ENCODE measurements at regions not wholly inside any gene's neighbourhood (a gene's known extent, or its start where the extent isn't known, plus 50 kb on each side); places are given as distances from the start of the nearest gene placed in this dataset.

GRCh38 chr9:22588918-22589317, 142.3 kb downstream of the DMRTA1 start:
- Histone ChIP-seq H3K27me3 (ENCODE audit: control insufficient read depth, insufficient read depth, low read length) (no peaks in the 10 kb centered on the region), H3K9ac (ENCODE audit: low read length) (no peak overlapping the region), H3K4me3 (ENCODE audit: low read length) (no peak overlapping the region), H3K4me1 (ENCODE audit: control insufficient read depth, insufficient read depth, low read length) (no peaks in the 10 kb centered on the region), H3K27ac (ENCODE audit: low read depth, low read length) (no peak overlapping the region), H3K36me3 (ENCODE audit: control insufficient read depth, insufficient read depth, low read length) (no peaks in the 10 kb centered on the region)

GRCh38 chr9:22590336-22591033, 143.9 kb downstream of the DMRTA1 start:
- H3K4me1 ChIP-seq (ENCODE audit: control insufficient read depth, insufficient read depth, low read length): no peaks in the 10 kb centered on the region
- no peak overlapping the region for H3K27ac ChIP-seq (ENCODE audit: low read depth, low read length)
- H3K4me3 ChIP-seq (ENCODE audit: low read length): no peak overlapping the region
- H3K9ac ChIP-seq (ENCODE audit: low read length): no peak overlapping the region
- H3K27me3 ChIP-seq (ENCODE audit: control insufficient read depth, insufficient read depth, low read length): no peaks in the 10 kb centered on the region
- H3K36me3 ChIP-seq (ENCODE audit: control insufficient read depth, insufficient read depth, low read length): no peaks in the 10 kb centered on the region

- Histone ChIP-seq H3K4me3 (ENCODE audit: low read length) (no peak overlapping the region), H3K27ac (ENCODE audit: low read depth, low read length) (no peak overlapping the region), H3K4me1 (ENCODE audit: control insufficient read depth, insufficient read depth, low read length) (no peaks in the 10 kb centered on the region), H3K27me3 (ENCODE audit: control insufficient read depth, insufficient read depth, low read length) (no peaks in the 10 kb centered on the region), H3K36me3 (ENCODE audit: control insufficient read depth, insufficient read depth, low read length) (no peaks in the 10 kb centered on the region), H3K9ac (ENCODE audit: low read length) (no peak overlapping the region)
Measured at GRCh38 chr9:22595805-22596204, 149.2 kb downstream of the DMRTA1 start.

GRCh38 chr9:22617156-22617555, 170.5 kb downstream of the DMRTA1 start:
- Histone ChIP-seq H3K9ac (ENCODE audit: low read length) (no peak overlapping the region), H3K27me3 (ENCODE audit: control insufficient read depth, insufficient read depth, low read length) (no peaks in the 10 kb centered on the region), H3K36me3 (ENCODE audit: control insufficient read depth, insufficient read depth, low read length) (no peaks in the 10 kb centered on the region), H3K4me3 (ENCODE audit: low read length) (no peak overlapping the region), H3K27ac (ENCODE audit: low read depth, low read length) (no peak overlapping the region), H3K4me1 (ENCODE audit: control insufficient read depth, insufficient read depth, low read length) (no peaks in the 10 kb centered on the region)

GRCh38 chr9:22622815-22623214, 176.2 kb downstream of the DMRTA1 start:
- no peak overlapping the region for H3K9ac ChIP-seq (ENCODE audit: low read length)
- no peak overlapping the region for H3K27ac ChIP-seq (ENCODE audit: low read depth, low read length)
- no peaks in the 10 kb centered on the region for H3K4me1 ChIP-seq (ENCODE audit: control insufficient read depth, insufficient read depth, low read length)
- H3K27me3 ChIP-seq (ENCODE audit: control insufficient read depth, insufficient read depth, low read length): no peaks in the 10 kb centered on the region
- H3K36me3 ChIP-seq (ENCODE audit: control insufficient read depth, insufficient read depth, low read length): no peaks in the 10 kb centered on the region
- H3K4me3 ChIP-seq (ENCODE audit: low read length): no peak overlapping the region

- no peaks in the 10 kb centered on the region for H3K4me1 ChIP-seq (ENCODE audit: control insufficient read depth, insufficient read depth, low read length)
- no peak overlapping the region for H3K4me3 ChIP-seq (ENCODE audit: low read length)
- no peak overlapping the region for H3K9ac ChIP-seq (ENCODE audit: low read length)
- no peaks in the 10 kb centered on the region for H3K36me3 ChIP-seq (ENCODE audit: control insufficient read depth, insufficient read depth, low read length)
- no peak overlapping the region for H3K27ac ChIP-seq (ENCODE audit: low read depth, low read length)
- H3K27me3 ChIP-seq (ENCODE audit: control insufficient read depth, insufficient read depth, low read length): no peaks in the 10 kb centered on the region
Measured at GRCh38 chr9:22623236-22623635, 176.6 kb downstream of the DMRTA1 start.

GRCh38 chr9:22625540-22625939, 178.9 kb downstream of the DMRTA1 start:
- Histone ChIP-seq H3K27me3 (ENCODE audit: control insufficient read depth, insufficient read depth, low read length) (no peaks in the 10 kb centered on the region), H3K27ac (ENCODE audit: low read depth, low read length) (no peak overlapping the region), H3K4me3 (ENCODE audit: low read length) (no peak overlapping the region), H3K9ac (ENCODE audit: low read length) (no peak overlapping the region), H3K4me1 (ENCODE audit: control insufficient read depth, insufficient read depth, low read length) (no peaks in the 10 kb centered on the region), H3K36me3 (ENCODE audit: control insufficient read depth, insufficient read depth, low read length) (no peaks in the 10 kb centered on the region)

GRCh38 chr9:22643541-22643940, 196.9 kb downstream of the DMRTA1 start:
- Histone ChIP-seq H3K27ac (ENCODE audit: low read depth, low read length) (no peak overlapping the region), H3K4me3 (ENCODE audit: low read length) (no peak overlapping the region), H3K27me3 (ENCODE audit: control insufficient read depth, insufficient read depth, low read length) (no peaks in the 10 kb centered on the region), H3K4me1 (ENCODE audit: control insufficient read depth, insufficient read depth, low read length) (no peaks in the 10 kb centered on the region), H3K9ac (ENCODE audit: low read length) (no peak overlapping the region), H3K36me3 (ENCODE audit: control insufficient read depth, insufficient read depth, low read length) (no peaks in the 10 kb centered on the region)

- Histone ChIP-seq H3K36me3 (ENCODE audit: control insufficient read depth, insufficient read depth, low read length) (no peaks in the 10 kb centered on the region), H3K27ac (ENCODE audit: low read depth, low read length) (no peak overlapping the region), H3K27me3 (ENCODE audit: control insufficient read depth, insufficient read depth, low read length) (no peaks in the 10 kb centered on the region), H3K4me1 (ENCODE audit: control insufficient read depth, insufficient read depth, low read length) (no peaks in the 10 kb centered on the region), H3K9ac (ENCODE audit: low read length) (no peak overlapping the region), H3K4me3 (ENCODE audit: low read length) (no peak overlapping the region)
Measured at GRCh38 chr9:22645893-22646292, 199.3 kb downstream of the DMRTA1 start.

- Histone ChIP-seq H3K36me3 (ENCODE audit: control insufficient read depth, insufficient read depth, low read length) (no peaks in the 10 kb centered on the region), H3K9ac (ENCODE audit: low read length) (no peak overlapping the region), H3K27ac (ENCODE audit: low read depth, low read length) (no peak overlapping the region), H3K4me3 (ENCODE audit: low read length) (no peak overlapping the region), H3K4me1 (ENCODE audit: control insufficient read depth, insufficient read depth, low read length) (no peaks in the 10 kb centered on the region), H3K27me3 (ENCODE audit: control insufficient read depth, insufficient read depth, low read length) (no peaks in the 10 kb centered on the region)
Measured at GRCh38 chr9:22649384-22649783, 202.8 kb downstream of the DMRTA1 start.

GRCh38 chr9:22650145-22650544, 203.5 kb downstream of the DMRTA1 start:
- no peak overlapping the region for H3K27ac ChIP-seq (ENCODE audit: low read depth, low read length)
- H3K36me3 ChIP-seq (ENCODE audit: control insufficient read depth, insufficient read depth, low read length): no peaks in the 10 kb centered on the region
- H3K4me1 ChIP-seq (ENCODE audit: control insufficient read depth, insufficient read depth, low read length): no peaks in the 10 kb centered on the region
- no peak overlapping the region for H3K4me3 ChIP-seq (ENCODE audit: low read length)
- H3K27me3 ChIP-seq (ENCODE audit: control insufficient read depth, insufficient read depth, low read length): no peaks in the 10 kb centered on the region
- H3K9ac ChIP-seq (ENCODE audit: low read length): no peak overlapping the region

- H3K27me3 ChIP-seq (ENCODE audit: control insufficient read depth, insufficient read depth, low read length): no peaks in the 10 kb centered on the region
- H3K9ac ChIP-seq (ENCODE audit: low read length): no peak overlapping the region
- H3K36me3 ChIP-seq (ENCODE audit: control insufficient read depth, insufficient read depth, low read length): no peaks in the 10 kb centered on the region
- H3K4me3 ChIP-seq (ENCODE audit: low read length): no peak overlapping the region
- H3K4me1 ChIP-seq (ENCODE audit: control insufficient read depth, insufficient read depth, low read length): no peaks in the 10 kb centered on the region
- H3K27ac ChIP-seq (ENCODE audit: low read depth, low read length): no peak overlapping the region
Measured at GRCh38 chr9:22650946-22651345, 204.3 kb downstream of the DMRTA1 start.

GRCh38 chr9:22654833-22655232, 208.2 kb downstream of the DMRTA1 start:
- Histone ChIP-seq H3K4me3 (ENCODE audit: low read length) (no peak overlapping the region), H3K36me3 (ENCODE audit: control insufficient read depth, insufficient read depth, low read length) (no peaks in the 10 kb centered on the region), H3K4me1 (ENCODE audit: control insufficient read depth, insufficient read depth, low read length) (no peaks in the 10 kb centered on the region), H3K27me3 (ENCODE audit: control insufficient read depth, insufficient read depth, low read length) (no peaks in the 10 kb centered on the region), H3K9ac (ENCODE audit: low read length) (no peak overlapping the region), H3K27ac (ENCODE audit: low read depth, low read length) (no peak overlapping the region)
